PC-3 (cell line): ENCODE measurements at regions not wholly inside any gene's neighbourhood (a gene's known extent, or its start where the extent isn't known, plus 50 kb on each side); places are given as distances from the start of the nearest gene placed in this dataset.

Source experiments
- ATAC-seq: fragments of 200-7000 bp; cut with Tn5 transposase; 2 replicates; pipeline ENCODE4 v1.9.1; 2020; ENCODE audit warnings: mild to moderate bottlenecking, moderate library complexity
- BruUV-seq: library from RNA; stranded (reverse); fragments of 400-500 nt; replicated peaks from 2 replicates; lab custom pipeline; 2021; lab: Mats Ljungman, UMichigan
- CTCF ChIA-PET: fragments of 300-600 bp; sonication (Branson Sonifier 250); formaldehyde crosslinking; loops from one replicate; lab custom pipeline; 2022; ENCODE audit warnings: antibody characterized with exemption; lab: Charles Lee
- POLR2A ChIA-PET: fragments of 300-600 bp; sonication (Branson Sonifier 250); formaldehyde crosslinking; loops from one replicate; lab custom pipeline; 2022; ENCODE audit warnings: antibody characterized with exemption; ENCODE audit not compliant: unreplicated experiment; lab: Charles Lee
- DNase-seq: peaks from one replicate; pipeline ENCODE4 v3.0.0-alpha.2; 2015
- H2AFZ ChIP-seq: fragments of 300-600 bp; sonication (generic); 2 replicates; pipeline ENCODE4 v1.6.0; 2016; ENCODE audit warnings: antibody characterized with exemption, low read length
- H3F3A ChIP-seq: fragments of 300-600 bp; sonication (generic); one replicate; pipeline ENCODE4 v1.6.0; 2017; ENCODE audit warnings: antibody characterized with exemption, low read length, control low read depth, mild to moderate bottlenecking; ENCODE audit not compliant: unreplicated experiment
- H3K27ac ChIP-seq: fragments of 300-600 bp; sonication (generic); 2 replicates; pipeline ENCODE4 v1.5.1; 2016; ENCODE audit warnings: mild to moderate bottlenecking, low read length
- H3K27me3 ChIP-seq: fragments of 300-600 bp; sonication (generic); 2 replicates; pipeline ENCODE4 v1.6.1; 2016; ENCODE audit warnings: low read length, mixed read lengths
- H3K36me3 ChIP-seq: fragments of 300-600 bp; sonication (generic); 2 replicates; pipeline ENCODE4 v1.6.1; 2016; ENCODE audit warnings: low read depth, mixed run types, low read length, mixed read lengths
- H3K4me1 ChIP-seq: fragments of 300-600 bp; sonication (generic); 2 replicates; pipeline ENCODE4 v1.5.1; 2016; ENCODE audit warnings: low read length; ENCODE audit not compliant: insufficient read depth
- H3K4me2 ChIP-seq: fragments of 300-600 bp; sonication (generic); 2 replicates; pipeline ENCODE4 v1.6.0; 2016; ENCODE audit warnings: low read length
- H3K4me3 ChIP-seq: fragments of 300-600 bp; sonication (generic); 2 replicates; pipeline ENCODE4 v1.5.1; 2016; ENCODE audit warnings: mild to moderate bottlenecking, low read length, mixed read lengths
- H3K79me2 ChIP-seq: fragments of 300-600 bp; sonication (generic); 2 replicates; pipeline ENCODE4 v1.6.1; 2017; ENCODE audit warnings: low read length, mixed read lengths
- H3K9ac ChIP-seq: fragments of 300-600 bp; sonication (generic); 2 replicates; pipeline ENCODE4 v1.6.0; 2016; ENCODE audit warnings: mild to moderate bottlenecking, low read length
- H3K9me2 ChIP-seq: fragments of 300-600 bp; sonication (generic); replicated peaks from 2 replicates; pipeline ENCODE4 v1.6.1; 2016; ENCODE audit warnings: mixed run types, low read length, mixed read lengths
- H3K9me3 ChIP-seq: fragments of 300-600 bp; sonication (generic); 2 replicates; pipeline ENCODE4 v1.6.1; 2016; ENCODE audit warnings: low read length, mixed read lengths
- H4K20me1 ChIP-seq: fragments of 300-600 bp; sonication (generic); 2 replicates; pipeline ENCODE4 v1.6.1; 2016; ENCODE audit warnings: low read length, mixed read lengths
- EZH2 ChIP-seq: fragments of 300-600 bp; sonication (generic); IDR thresholded peaks from one replicate; pipeline ENCODE4 v1.6.1; 2017; ENCODE audit warnings: antibody characterized with exemption, mild to moderate bottlenecking, low read length; ENCODE audit not compliant: unreplicated experiment
- EZH2phosphoT487 ChIP-seq: fragments of 300-600 bp; sonication (generic); IDR thresholded peaks from 2 replicates; pipeline ENCODE4 v1.6.1; 2018; ENCODE audit warnings: mild to moderate bottlenecking, antibody characterized with exemption, low read length, borderline replicate concordance
- intact Hi-C: fragments of 100-400 bp; cut with micrococcal nuclease; formaldehyde crosslinking; loops from 2 replicates; pipeline ENCODE4 v1.9.0; 2023
- TF ChIP-seq, protein P1 (sequence below): fragments of 300-600 bp; sonication (generic); conservative IDR thresholded peaks from 2 replicates; pipeline ENCODE4 v1.5.1; 2017; ENCODE audit warnings: antibody characterized with exemption, low read depth, mild to moderate bottlenecking, low read length

- no peak overlapping the region for H3K27ac ChIP-seq
- no peaks in the 10 kb centered on the region for H3F3A ChIP-seq
- no TSS peak for BruUV-seq
- no peak overlapping the region for H2AFZ ChIP-seq
- TF ChIP-seq EZH2 (no peak), EZH2phosphoT487 (no peak)
- TF ChIP-seq, protein P1, sequence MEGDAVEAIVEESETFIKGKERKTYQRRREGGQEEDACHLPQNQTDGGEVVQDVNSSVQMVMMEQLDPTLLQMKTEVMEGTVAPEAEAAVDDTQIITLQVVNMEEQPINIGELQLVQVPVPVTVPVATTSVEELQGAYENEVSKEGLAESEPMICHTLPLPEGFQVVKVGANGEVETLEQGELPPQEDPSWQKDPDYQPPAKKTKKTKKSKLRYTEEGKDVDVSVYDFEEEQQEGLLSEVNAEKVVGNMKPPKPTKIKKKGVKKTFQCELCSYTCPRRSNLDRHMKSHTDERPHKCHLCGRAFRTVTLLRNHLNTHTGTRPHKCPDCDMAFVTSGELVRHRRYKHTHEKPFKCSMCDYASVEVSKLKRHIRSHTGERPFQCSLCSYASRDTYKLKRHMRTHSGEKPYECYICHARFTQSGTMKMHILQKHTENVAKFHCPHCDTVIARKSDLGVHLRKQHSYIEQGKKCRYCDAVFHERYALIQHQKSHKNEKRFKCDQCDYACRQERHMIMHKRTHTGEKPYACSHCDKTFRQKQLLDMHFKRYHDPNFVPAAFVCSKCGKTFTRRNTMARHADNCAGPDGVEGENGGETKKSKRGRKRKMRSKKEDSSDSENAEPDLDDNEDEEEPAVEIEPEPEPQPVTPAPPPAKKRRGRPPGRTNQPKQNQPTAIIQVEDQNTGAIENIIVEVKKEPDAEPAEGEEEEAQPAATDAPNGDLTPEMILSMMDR: no peak
- POLR2A ChIA-PET: no interaction called here
- no peaks in the 10 kb centered on the region for H3K4me1 ChIP-seq
- CTCF ChIA-PET: no interaction called here
- H3K79me2 ChIP-seq: no peaks in the 10 kb centered on the region
- H4K20me1 ChIP-seq: no peaks in the 10 kb centered on the region
- no peak overlapping the region for H3K4me3 ChIP-seq
- ATAC-seq: no peak
- no peaks in the 10 kb centered on the region for H3K9me3 ChIP-seq
- DNase-seq: no peak
- no peaks in the 10 kb centered on the region for H3K27me3 ChIP-seq
- no peaks in the 10 kb centered on the region for H3K36me3 ChIP-seq
- no peak overlapping the region for H3K4me2 ChIP-seq
- no peaks in the 10 kb centered on the region for H3K9me2 ChIP-seq
- H3K9ac ChIP-seq: no peak overlapping the region
- intact Hi-C loops: no loop called here
Observed at GRCh38 chr5:82610686-82611085, 332.5 kb upstream of the RPS23 start.

GRCh38 chr5:82605441-82605973 lies 327.4 kb upstream of the RPS23 start:
- Histone ChIP-seq H3K9me3 (no peaks in the 10 kb centered on the region), H3K4me2 (no peak overlapping the region), H3K9ac (no peak overlapping the region), H3K9me2 (no peaks in the 10 kb centered on the region), H3K4me1 (no peaks in the 10 kb centered on the region), H3K27ac (no peak overlapping the region), H3K4me3 (no peak overlapping the region), H3K79me2 (no peaks in the 10 kb centered on the region), H3K27me3 (no peaks in the 10 kb centered on the region), H2AFZ (no peak overlapping the region), H3F3A (no peaks in the 10 kb centered on the region), H4K20me1 (no peaks in the 10 kb centered on the region), H3K36me3 (no peaks in the 10 kb centered on the region)
- POLR2A ChIA-PET: no interaction called here
- intact Hi-C loops: no loop called here
- no peak for TF ChIP-seq EZH2
- no peak for TF ChIP-seq EZH2phosphoT487
- TF ChIP-seq, protein P1: no peak
- CTCF ChIA-PET: no interaction called here
- DNase-seq (no peak), ATAC-seq (no peak)
- no TSS peak for BruUV-seq

- no peaks in the 10 kb centered on the region for H3K79me2 ChIP-seq
- no peaks in the 10 kb centered on the region for H3F3A ChIP-seq
- no peaks in the 10 kb centered on the region for H3K4me1 ChIP-seq
- no peaks in the 10 kb centered on the region for H4K20me1 ChIP-seq
- H3K27ac ChIP-seq: no peak overlapping the region
- H2AFZ ChIP-seq: no peak overlapping the region
- H3K27me3 ChIP-seq: no peaks in the 10 kb centered on the region
- H3K9me3 ChIP-seq: no peaks in the 10 kb centered on the region
- no peak for TF ChIP-seq EZH2phosphoT487
- no peak for TF ChIP-seq EZH2
- TF ChIP-seq, protein P1: no peak
- ChIA-PET CTCF (no interaction called here), POLR2A (no interaction called here)
- H3K9me2 ChIP-seq: no peaks in the 10 kb centered on the region
- no peak overlapping the region for H3K4me3 ChIP-seq
- no TSS peak for BruUV-seq
- no peak overlapping the region for H3K4me2 ChIP-seq
- ATAC-seq: no peak
- no peak for DNase-seq
- intact Hi-C loops: no loop called here
- H3K36me3 ChIP-seq: no peaks in the 10 kb centered on the region
- no peak overlapping the region for H3K9ac ChIP-seq
Observed at GRCh38 chr5:82603033-82603987, 325.2 kb upstream of the RPS23 start.
